ENCODE measurements at regions not wholly inside any gene's neighbourhood (a gene's known extent, or its start where the extent isn't known, plus 50 kb on each side); places are given as distances from the start of the nearest gene placed in this dataset.

- Histone ChIP-seq H2AFZ (ENCODE audit: control insufficient read depth, low read length) (no peak overlapping the region), H3K9ac (ENCODE audit: control insufficient read depth, extremely low read depth, insufficient read depth, low read length) (no peak overlapping the region), H3K79me2 (ENCODE audit: control insufficient read depth, insufficient read depth, low read length) (no peaks in the 10 kb centered on the region), H3K4me1 (ENCODE audit: control insufficient read depth, extremely low read depth, insufficient read depth, low read length) (peaks cover 6% of the 10 kb centered on the region), H3K4me3 (ENCODE audit: control insufficient read depth in 2 of 3, extremely low read depth in 1 of 3, insufficient read depth in 2 of 3, low read depth in 1 of 3, low read length in 3 of 3) (no peak overlapping the region), H4K20me1 (ENCODE audit: control insufficient read depth, extremely low read depth, insufficient read depth, low read length) (no peaks in the 10 kb centered on the region), H3K27me3 (ENCODE audit: control insufficient read depth, extremely low read depth, insufficient read depth, low read length) (peaks cover 7% of the 10 kb centered on the region), H3K27ac (ENCODE audit: control insufficient read depth, insufficient read depth, low read length) (no peak overlapping the region), H3K4me2 (ENCODE audit: control insufficient read depth, extremely low read depth, insufficient read depth, low read depth, low read length) (no peak overlapping the region), H3K9me3 (ENCODE audit: control insufficient read depth, low read depth, low read length) (no peaks in the 10 kb centered on the region), H3K36me3 (ENCODE audit: control insufficient read depth in 2 of 2, extremely low read depth in 1 of 2, insufficient read depth in 2 of 2, low read length in 2 of 2) (no peaks in the 10 kb centered on the region), H3K9me1 (ENCODE audit: control insufficient read depth, extremely low read depth, insufficient read depth, low read length) (no peaks in the 10 kb centered on the region)
- dilution Hi-C loops (cut with MboI; ENCODE audit: extremely low pct_ligation_motif_present, low sequenced_read_pairs): no loop called here
- FAIRE-seq (no peak), DNase-seq (ENCODE audit: low read depth, low spot score) (no peak)
- no peak for TF ChIP-seq EZH2 (IDR thresholded peaks at IDR 0.05; ENCODE audit: low read length)
- TF ChIP-seq, protein P1, sequence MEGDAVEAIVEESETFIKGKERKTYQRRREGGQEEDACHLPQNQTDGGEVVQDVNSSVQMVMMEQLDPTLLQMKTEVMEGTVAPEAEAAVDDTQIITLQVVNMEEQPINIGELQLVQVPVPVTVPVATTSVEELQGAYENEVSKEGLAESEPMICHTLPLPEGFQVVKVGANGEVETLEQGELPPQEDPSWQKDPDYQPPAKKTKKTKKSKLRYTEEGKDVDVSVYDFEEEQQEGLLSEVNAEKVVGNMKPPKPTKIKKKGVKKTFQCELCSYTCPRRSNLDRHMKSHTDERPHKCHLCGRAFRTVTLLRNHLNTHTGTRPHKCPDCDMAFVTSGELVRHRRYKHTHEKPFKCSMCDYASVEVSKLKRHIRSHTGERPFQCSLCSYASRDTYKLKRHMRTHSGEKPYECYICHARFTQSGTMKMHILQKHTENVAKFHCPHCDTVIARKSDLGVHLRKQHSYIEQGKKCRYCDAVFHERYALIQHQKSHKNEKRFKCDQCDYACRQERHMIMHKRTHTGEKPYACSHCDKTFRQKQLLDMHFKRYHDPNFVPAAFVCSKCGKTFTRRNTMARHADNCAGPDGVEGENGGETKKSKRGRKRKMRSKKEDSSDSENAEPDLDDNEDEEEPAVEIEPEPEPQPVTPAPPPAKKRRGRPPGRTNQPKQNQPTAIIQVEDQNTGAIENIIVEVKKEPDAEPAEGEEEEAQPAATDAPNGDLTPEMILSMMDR (optimal IDR thresholded peaks at IDR 0.05 in 1 of 3, IDR thresholded peaks at IDR 0.05 in 1 of 3, conservative IDR thresholded peaks at IDR 0.05 in 1 of 3; ENCODE audit: extremely low read depth in 1 of 3, insufficient read depth in 2 of 3, low read length in 3 of 3): no peak
Observed at GRCh38 chr2:200725596-200725995, 86.1 kb upstream of the BZW1 start.

DNA sequence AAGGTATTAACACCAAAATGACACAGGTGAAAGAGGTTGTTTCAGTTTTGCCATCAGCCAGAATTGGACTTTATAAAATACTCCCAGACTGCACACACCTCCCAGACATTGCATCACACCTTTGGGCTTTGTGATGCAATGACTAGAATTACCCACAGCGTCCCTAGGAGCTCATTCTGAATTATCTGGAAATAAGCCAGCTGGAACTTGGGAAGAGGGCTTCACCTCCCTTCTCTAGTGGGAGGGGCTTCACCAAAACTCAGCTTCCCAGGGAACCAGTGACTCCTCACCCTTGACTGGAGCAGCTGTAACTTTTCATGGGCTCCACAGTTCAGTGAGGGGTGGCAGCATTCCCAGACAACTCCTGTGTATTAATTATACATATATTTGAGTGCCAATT lies 83.1 kb upstream of the BZW1 start:
- dilution Hi-C loops (cut with MboI; ENCODE audit: extremely low pct_ligation_motif_present, low sequenced_read_pairs): no loop called here
- H2AFZ ChIP-seq (ENCODE audit: control insufficient read depth, low read length): no peak overlapping the region

More for the DNA sequence above, 83.1 kb upstream of the BZW1 start:
- Histone ChIP-seq H3K9me3 (ENCODE audit: control insufficient read depth, low read depth, low read length) (no peaks in the 10 kb centered on the region), H3K4me2 (ENCODE audit: control insufficient read depth, extremely low read depth, insufficient read depth, low read depth, low read length) (no peak overlapping the region), H3K9me1 (ENCODE audit: control insufficient read depth, extremely low read depth, insufficient read depth, low read length) (no peaks in the 10 kb centered on the region), H3K27me3 (ENCODE audit: control insufficient read depth, extremely low read depth, insufficient read depth, low read length) (peaks cover 7% of the 10 kb centered on the region), H3K79me2 (ENCODE audit: control insufficient read depth, insufficient read depth, low read length) (no peaks in the 10 kb centered on the region), H3K4me1 (ENCODE audit: control insufficient read depth, extremely low read depth, insufficient read depth, low read length) (peaks cover 6% of the 10 kb centered on the region), H3K4me3 (ENCODE audit: control insufficient read depth in 2 of 3, extremely low read depth in 1 of 3, insufficient read depth in 2 of 3, low read depth in 1 of 3, low read length in 3 of 3) (no peak overlapping the region), H3K27ac (ENCODE audit: control insufficient read depth, insufficient read depth, low read length) (no peak overlapping the region), H4K20me1 (ENCODE audit: control insufficient read depth, extremely low read depth, insufficient read depth, low read length) (no peaks in the 10 kb centered on the region), H3K9ac (ENCODE audit: control insufficient read depth, extremely low read depth, insufficient read depth, low read length) (no peak overlapping the region), H3K36me3 (ENCODE audit: control insufficient read depth in 2 of 2, extremely low read depth in 1 of 2, insufficient read depth in 2 of 2, low read length in 2 of 2) (no peaks in the 10 kb centered on the region)
- FAIRE-seq (no peak), DNase-seq (ENCODE audit: low read depth, low spot score) (no peak)
- TF ChIP-seq EZH2 (IDR thresholded peaks at IDR 0.05; ENCODE audit: low read length): no peak
- TF ChIP-seq, protein P1 (optimal IDR thresholded peaks at IDR 0.05 in 1 of 3, IDR thresholded peaks at IDR 0.05 in 1 of 3, conservative IDR thresholded peaks at IDR 0.05 in 1 of 3; ENCODE audit: extremely low read depth in 1 of 3, insufficient read depth in 2 of 3, low read length in 3 of 3): no peak

All from keratinocyte (primary cell).